OCI-LY7 (cell line): ENCODE measurements at regions not wholly inside any gene's neighbourhood (a gene's known extent, or its start where the extent isn't known, plus 50 kb on each side); places are given as distances from the start of the nearest gene placed in this dataset.

Experiments
- CTCF ChIP-seq: fragments of 200-600 bp; sonication (generic); conservative IDR thresholded peaks from 2 replicates; pipeline ENCODE4 v1.5.1; 2014; ENCODE audit warnings: mild to moderate bottlenecking, antibody characterized with exemption, low read length, moderate library complexity, mixed read lengths
- EZH2phosphoT487 ChIP-seq: fragments of 200-600 bp; sonication (generic); IDR thresholded peaks from 2 replicates; pipeline ENCODE4 v1.6.1; 2018; ENCODE audit warnings: low read depth, borderline replicate concordance, mild to moderate bottlenecking, mixed run types, antibody characterized with exemption, low read length, moderate library complexity, mixed read lengths

- TF ChIP-seq CTCF (peak; percentile 32; the same call in 1 of the 2 replicates), EZH2phosphoT487 (no peak)
These were observed 70.7 kb upstream of the TAF1L start for GRCh38 chr9:32706004-32706724.
